DOHH2 (cell line): ENCODE measurements at regions not wholly inside any gene's neighbourhood (a gene's known extent, or its start where the extent isn't known, plus 50 kb on each side); places are given as distances from the start of the nearest gene placed in this dataset.

Source experiments
- H3F3A ChIP-seq: fragments of 200-600 bp; sonication (generic), shearing (Covaris generic); 2 replicates; pipeline ENCODE4 v1.6.0; 2016; ENCODE audit warnings: antibody characterized with exemption, mild to moderate bottlenecking; ENCODE audit not compliant: control insufficient read depth, insufficient read depth
- H3K27ac ChIP-seq: fragments of 200-600 bp; sonication (generic); 2 replicates; pipeline ENCODE4 v1.5.1; 2014; ENCODE audit warnings: low read depth, mild to moderate bottlenecking, low read length, moderate library complexity
- H3K27me3 ChIP-seq: fragments of 200-600 bp; sonication (generic); 2 replicates; pipeline ENCODE4 v1.6.1; 2014; ENCODE audit warnings: mild to moderate bottlenecking, low read length, mixed read lengths; ENCODE audit not compliant: control insufficient read depth
- H3K36me3 ChIP-seq: fragments of 200-600 bp; sonication (generic); 2 replicates; pipeline ENCODE4 v1.6.1; 2014; ENCODE audit warnings: mild to moderate bottlenecking, low read length, moderate library complexity, mixed read lengths; ENCODE audit not compliant: control insufficient read depth
- H3K4me1 ChIP-seq: fragments of 200-600 bp; sonication (generic); 2 replicates; pipeline ENCODE4 v1.6.1; 2014; ENCODE audit warnings: mild to moderate bottlenecking, low read length, mixed read lengths; ENCODE audit not compliant: control insufficient read depth
- H3K4me2 ChIP-seq: fragments of 200-600 bp; sonication (generic); 2 replicates; pipeline ENCODE4 v1.6.0; 2014; ENCODE audit warnings: mild to moderate bottlenecking, low read length, moderate library complexity
- H3K4me3 ChIP-seq: fragments of 200-600 bp; sonication (generic); 2 replicates; pipeline ENCODE4 v1.5.1; 2014; ENCODE audit warnings: mild to moderate bottlenecking, low read length, mixed read lengths
- H3K79me2 ChIP-seq: fragments of 200-600 bp; sonication (generic); 2 replicates; pipeline ENCODE4 v1.6.1; 2014; ENCODE audit warnings: mild to moderate bottlenecking, low read length, mixed read lengths; ENCODE audit not compliant: control insufficient read depth
- H3K9me2 ChIP-seq: fragments of 200-600 bp; sonication (generic); replicated peaks from 2 replicates; pipeline ENCODE4 v1.6.1; 2014; ENCODE audit warnings: mild to moderate bottlenecking, low read length, mixed read lengths; ENCODE audit not compliant: control insufficient read depth
- H3K9me3 ChIP-seq: fragments of 200-600 bp; sonication (generic); 2 replicates; pipeline ENCODE4 v1.6.1; 2014; ENCODE audit warnings: antibody characterized with exemption, low read length, mixed read lengths; ENCODE audit not compliant: control insufficient read depth, insufficient read depth
- H4K20me1 ChIP-seq: fragments of 200-600 bp; sonication (generic); 2 replicates; pipeline ENCODE4 v1.6.0; 2014; ENCODE audit warnings: low read depth, mild to moderate bottlenecking, antibody characterized with exemption, low read length, moderate library complexity; ENCODE audit not compliant: control insufficient read depth, insufficient read depth
- EZH2phosphoT487 ChIP-seq: fragments of 200-600 bp; sonication (generic); IDR thresholded peaks from 2 replicates; pipeline ENCODE4 v1.6.1; 2017; ENCODE audit warnings: borderline replicate concordance, mild to moderate bottlenecking, antibody characterized with exemption, low read length, moderate library complexity, mixed read lengths
- TF ChIP-seq, protein P1 (sequence below): fragments of 200-600 bp; sonication (generic); IDR thresholded peaks from one replicate; pipeline ENCODE4 v1.5.1; 2014; ENCODE audit warnings: antibody characterized with exemption, mild to moderate bottlenecking, low read depth, low read length; ENCODE audit not compliant: poor library complexity, severe bottlenecking

DNA sequence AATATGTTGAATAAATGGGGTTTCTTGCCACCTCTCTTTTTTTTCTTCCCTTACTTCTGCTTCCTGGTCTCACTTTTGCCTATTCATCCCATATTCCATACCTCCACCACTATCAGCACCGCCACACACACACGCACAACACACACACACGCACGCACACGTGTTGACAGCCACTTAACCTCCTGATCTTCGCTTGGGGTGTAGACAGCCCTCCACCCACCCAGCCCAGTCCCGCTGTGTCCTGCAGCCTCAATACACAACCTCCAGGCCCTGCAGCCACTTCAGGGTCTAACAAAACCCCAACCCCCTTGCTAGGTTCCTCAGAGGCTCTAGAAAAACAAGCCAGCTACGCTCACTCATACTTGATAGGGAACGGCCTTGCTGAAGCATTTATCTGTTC, 72.3 kb downstream of the LINC00237 start:
- TF ChIP-seq, protein P1, sequence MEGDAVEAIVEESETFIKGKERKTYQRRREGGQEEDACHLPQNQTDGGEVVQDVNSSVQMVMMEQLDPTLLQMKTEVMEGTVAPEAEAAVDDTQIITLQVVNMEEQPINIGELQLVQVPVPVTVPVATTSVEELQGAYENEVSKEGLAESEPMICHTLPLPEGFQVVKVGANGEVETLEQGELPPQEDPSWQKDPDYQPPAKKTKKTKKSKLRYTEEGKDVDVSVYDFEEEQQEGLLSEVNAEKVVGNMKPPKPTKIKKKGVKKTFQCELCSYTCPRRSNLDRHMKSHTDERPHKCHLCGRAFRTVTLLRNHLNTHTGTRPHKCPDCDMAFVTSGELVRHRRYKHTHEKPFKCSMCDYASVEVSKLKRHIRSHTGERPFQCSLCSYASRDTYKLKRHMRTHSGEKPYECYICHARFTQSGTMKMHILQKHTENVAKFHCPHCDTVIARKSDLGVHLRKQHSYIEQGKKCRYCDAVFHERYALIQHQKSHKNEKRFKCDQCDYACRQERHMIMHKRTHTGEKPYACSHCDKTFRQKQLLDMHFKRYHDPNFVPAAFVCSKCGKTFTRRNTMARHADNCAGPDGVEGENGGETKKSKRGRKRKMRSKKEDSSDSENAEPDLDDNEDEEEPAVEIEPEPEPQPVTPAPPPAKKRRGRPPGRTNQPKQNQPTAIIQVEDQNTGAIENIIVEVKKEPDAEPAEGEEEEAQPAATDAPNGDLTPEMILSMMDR = no peak
- no peak for TF ChIP-seq EZH2phosphoT487
- Histone ChIP-seq H3K4me2 (no peak overlapping the region), H3K27me3 (peaks cover 3% of the 10 kb centered on the region; the same call in 1 of the 2 replicates)

DNA sequence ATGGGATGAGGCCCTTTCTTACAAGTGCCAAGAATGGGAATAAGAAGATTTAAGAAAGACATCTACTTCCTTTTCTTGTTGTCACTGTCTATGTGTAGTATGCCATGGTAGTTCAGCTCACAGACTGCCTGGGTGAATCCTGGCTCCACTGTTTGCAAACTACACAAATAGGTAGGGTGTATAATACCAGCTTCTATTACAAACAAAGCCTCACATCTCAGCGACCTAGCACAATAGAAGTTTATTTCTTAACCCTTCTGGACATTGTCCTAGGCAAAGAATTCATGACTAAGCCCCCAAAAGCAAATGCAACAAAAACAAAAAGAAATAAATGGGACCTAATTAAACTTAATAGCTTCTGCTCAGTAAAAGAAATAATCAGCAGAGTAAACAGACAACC, 74.5 kb downstream of the LINC00237 start:
- Histone ChIP-seq H3K4me1 (no peaks in the 10 kb centered on the region), H3K9me3 (no peaks in the 10 kb centered on the region), H3K9me2 (no peaks in the 10 kb centered on the region), H3K4me3 (no peak overlapping the region), H3K4me2 (no peak overlapping the region), H3K27me3 (peaks cover 3% of the 10 kb centered on the region; the same call in 1 of the 2 replicates), H3K27ac (no peak overlapping the region), H3K36me3 (no peaks in the 10 kb centered on the region), H3F3A (no peaks in the 10 kb centered on the region), H3K79me2 (no peaks in the 10 kb centered on the region), H4K20me1 (no peaks in the 10 kb centered on the region)
- TF ChIP-seq, protein P1 = no peak
- no peak for TF ChIP-seq EZH2phosphoT487

More for the DNA sequence above, 72.3 kb downstream of the LINC00237 start:
- H3K36me3 ChIP-seq = no peaks in the 10 kb centered on the region
- H3F3A ChIP-seq = no peaks in the 10 kb centered on the region
- H3K27ac ChIP-seq = no peak overlapping the region
- H3K4me3 ChIP-seq = no peak overlapping the region
- no peaks in the 10 kb centered on the region for H3K9me2 ChIP-seq
- no peaks in the 10 kb centered on the region for H3K9me3 ChIP-seq
- no peaks in the 10 kb centered on the region for H3K4me1 ChIP-seq
- no peaks in the 10 kb centered on the region for H4K20me1 ChIP-seq
- no peaks in the 10 kb centered on the region for H3K79me2 ChIP-seq

DNA sequence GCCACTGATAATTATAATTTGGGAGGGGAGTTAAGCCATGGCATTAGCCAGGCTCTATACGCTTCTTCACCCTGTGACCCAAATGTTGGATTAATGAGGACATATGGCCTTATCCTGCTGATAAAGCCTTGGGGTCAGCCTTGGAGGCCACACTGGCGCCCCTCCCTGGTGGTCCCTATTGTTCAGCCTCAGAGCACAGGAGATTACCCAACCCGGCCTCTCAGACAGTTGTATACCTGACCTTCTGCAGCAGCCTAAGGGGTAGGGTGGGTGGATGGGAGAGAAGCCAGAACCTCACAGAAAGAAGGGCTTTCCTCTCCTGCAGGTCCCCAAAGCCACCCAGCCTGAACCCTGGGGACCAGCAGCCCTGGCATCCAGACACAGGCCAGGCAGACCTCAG, 76.8 kb downstream of the LINC00237 start:
- no peak for TF ChIP-seq EZH2phosphoT487
- TF ChIP-seq, protein P1 = no peak
- Histone ChIP-seq H3K4me3 (no peak overlapping the region), H3K9me3 (no peaks in the 10 kb centered on the region), H4K20me1 (no peaks in the 10 kb centered on the region), H3F3A (no peaks in the 10 kb centered on the region), H3K36me3 (no peaks in the 10 kb centered on the region), H3K27ac (no peak overlapping the region), H3K4me2 (no peak overlapping the region), H3K4me1 (no peaks in the 10 kb centered on the region), H3K79me2 (no peaks in the 10 kb centered on the region), H3K27me3 (peaks cover 3% of the 10 kb centered on the region; the same call in 1 of the 2 replicates), H3K9me2 (no peaks in the 10 kb centered on the region)
